Stimulated activated CD4-positive, alpha-beta T cell treated with anti-CD3 and anti-CD28 coated beads, TNF-alpha, amount 100 ng/mL, for 4 hours (primary cell): ENCODE measurements at regions not wholly inside any gene's neighbourhood (a gene's known extent, or its start where the extent isn't known, plus 50 kb on each side); places are given as distances from the start of the nearest gene placed in this dataset.

Experiments
- DNase-seq, 3 experiments: peaks; one replicate each; pipeline ENCODE4 v3.0.0-alpha.2; 2020; ENCODE audit warnings: low read depth in 3 of 3

DNA sequence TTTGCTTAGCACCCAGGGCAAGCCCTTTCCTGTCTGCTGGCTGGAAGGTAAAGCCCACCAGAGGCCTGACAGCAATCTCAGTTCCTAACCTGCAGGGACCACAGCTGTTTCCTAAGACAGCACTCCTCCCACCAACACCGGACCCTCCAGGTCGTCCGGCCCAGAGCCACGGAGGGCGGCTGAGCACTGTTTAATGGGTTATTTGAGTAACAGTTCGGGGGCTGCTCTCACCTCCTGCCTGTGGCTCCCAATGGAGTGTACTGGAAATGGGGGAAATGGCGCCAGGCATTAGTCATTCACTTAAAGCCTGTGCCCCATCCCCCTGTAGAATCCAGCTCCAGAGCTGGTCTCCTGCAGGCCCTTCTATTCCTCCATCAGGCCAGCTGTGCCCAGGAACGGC, 81.6 kb upstream of the ADRA2C start:
- DNase-seq: no peak

GRCh38 chr4:3683744-3684421, 82.3 kb upstream of the ADRA2C start:
- DNase-seq: no peak

GRCh38 chr4:3683077-3683743, 83.0 kb upstream of the ADRA2C start:
- no peak for DNase-seq

DNA sequence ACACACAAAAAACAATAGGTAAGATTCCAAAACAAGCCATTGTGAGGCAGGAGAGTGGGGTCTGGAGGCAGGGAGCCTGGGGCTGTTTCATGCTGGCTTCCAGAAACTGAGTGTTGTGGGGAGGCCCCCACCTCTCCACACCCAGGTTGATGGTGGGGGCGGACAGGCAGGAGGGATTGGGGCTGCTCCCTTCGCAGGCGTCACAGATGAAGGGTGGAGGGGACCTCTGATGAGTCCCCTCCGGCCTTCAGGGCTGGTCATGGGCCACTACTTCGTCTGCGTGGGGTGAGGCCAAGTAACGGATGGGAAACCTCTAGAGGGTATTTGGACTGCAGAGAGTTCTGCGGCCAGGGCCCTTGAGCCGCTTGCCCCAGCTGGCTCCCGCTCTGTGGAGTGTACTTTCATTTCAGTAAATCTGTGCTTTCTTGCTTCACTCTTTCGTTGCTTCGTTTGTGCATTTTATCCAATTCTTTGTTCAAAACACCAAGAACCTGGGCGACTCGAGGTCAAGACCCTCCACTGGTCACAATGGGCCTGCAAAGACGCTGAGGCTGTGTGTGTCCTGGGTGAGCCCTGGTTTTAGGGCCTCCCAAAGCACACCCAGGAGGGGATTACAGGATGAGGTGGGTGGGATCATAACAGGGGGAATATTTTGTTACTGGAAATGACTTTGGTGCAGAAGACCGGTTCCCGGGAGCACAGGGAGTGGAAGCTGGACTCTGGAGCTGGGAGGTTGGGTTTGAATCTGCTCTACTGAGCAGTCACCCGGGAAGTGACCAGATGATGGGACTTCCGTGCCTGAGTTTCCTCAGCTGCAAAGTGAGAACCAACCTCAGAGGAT, 83.7 kb upstream of the ADRA2C start:
- DNase-seq: no peak

GRCh38 chr4:3681191-3681590, 85.0 kb upstream of the ADRA2C start:
- no peak for DNase-seq

GRCh38 chr4:3680656-3681055, 85.5 kb upstream of the ADRA2C start:
- no peak for DNase-seq

GRCh38 chr4:3679851-3680311, 86.3 kb upstream of the ADRA2C start:
- DNase-seq: no peak

DNA sequence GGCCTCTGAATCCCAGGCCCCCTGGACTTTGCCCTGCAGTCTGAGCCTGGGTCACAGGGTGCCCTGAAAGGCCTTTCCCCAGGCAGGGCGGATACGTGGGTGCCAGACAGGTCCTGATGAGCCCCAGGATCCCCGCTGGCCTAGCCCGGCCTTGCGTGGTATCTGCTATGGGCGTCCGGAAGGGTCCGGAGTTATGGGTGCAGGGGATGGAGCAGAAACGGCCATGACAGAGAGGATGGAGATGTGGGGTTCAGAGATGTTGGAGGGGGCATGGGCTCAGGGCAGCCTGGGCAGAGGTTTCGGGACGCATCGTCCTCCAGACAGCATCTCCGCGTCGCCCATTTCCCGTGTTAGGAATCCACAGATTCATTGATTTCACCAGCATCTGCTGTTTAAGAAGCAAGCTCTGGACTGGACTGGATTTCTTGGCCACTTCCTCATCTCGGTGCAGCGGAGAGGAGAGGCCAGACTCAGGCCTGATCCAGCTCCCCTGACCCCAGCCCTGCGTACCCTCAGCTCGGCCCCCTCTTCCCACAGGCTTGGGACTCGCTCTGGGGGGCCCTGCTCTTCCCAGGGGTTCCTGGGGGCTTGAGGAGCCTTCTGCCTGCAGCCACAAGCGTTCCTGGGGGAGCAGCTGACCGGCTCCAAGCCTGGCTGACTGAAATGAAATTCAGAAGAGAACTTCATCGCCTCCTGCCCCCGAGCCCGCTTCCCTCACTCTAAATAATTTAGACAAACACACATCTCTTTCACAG, 86.9 kb upstream of the ADRA2C start:
- DNase-seq: no peak

GRCh38 chr4:3677748-3678070, 88.5 kb upstream of the ADRA2C start:
- no peak for DNase-seq

GRCh38 chr4:3676907-3677747, 89.1 kb upstream of the ADRA2C start:
- DNase-seq: no peak

DNA sequence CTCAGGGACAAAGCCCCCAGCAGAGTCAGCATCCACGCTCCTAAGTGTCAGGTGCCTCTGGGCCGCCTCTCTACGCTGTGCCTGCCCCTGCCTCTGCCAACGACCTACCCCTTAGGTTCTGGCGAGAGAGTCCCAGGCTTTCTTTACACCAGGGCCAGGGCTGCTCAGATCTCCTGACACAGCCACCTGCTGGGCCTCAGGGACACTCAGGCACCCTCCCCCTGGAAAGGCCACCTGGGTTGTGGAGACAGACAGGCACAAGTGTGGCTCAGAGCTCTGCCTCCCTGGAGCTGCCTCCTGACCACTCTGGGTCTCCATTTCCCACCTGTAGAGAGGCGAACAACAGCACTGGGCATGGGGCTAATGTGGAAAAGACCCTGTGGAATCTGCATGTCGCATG, 90.0 kb upstream of the ADRA2C start:
- no peak for DNase-seq

- DNase-seq: no peak
These were observed 90.7 kb upstream of the ADRA2C start for GRCh38 chr4:3675251-3676115.

- no peak for DNase-seq
These were observed 91.7 kb upstream of the ADRA2C start for GRCh38 chr4:3674479-3674851.

- DNase-seq: no peak
These were observed 92.3 kb upstream of the ADRA2C start for GRCh38 chr4:3673716-3674478.

DNA sequence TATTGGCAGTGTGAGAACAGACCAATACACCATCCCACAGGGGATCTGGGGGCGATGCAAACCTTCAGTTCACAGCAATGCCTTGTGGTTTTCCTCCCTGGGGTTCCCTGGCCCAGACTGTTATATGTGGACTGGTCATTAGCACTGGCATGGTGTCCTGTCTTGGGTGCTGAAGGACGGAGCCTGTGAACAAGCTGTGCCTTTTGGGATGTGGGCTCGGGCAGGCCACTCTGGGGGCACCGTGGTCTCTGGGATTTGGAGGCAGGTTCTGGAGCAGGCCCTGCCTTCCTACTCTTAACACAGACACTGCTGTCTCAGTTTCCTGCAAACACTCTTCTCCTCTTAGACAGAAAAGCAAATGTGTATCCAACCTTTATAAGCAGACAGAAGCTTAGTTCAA, 93.0 kb upstream of the ADRA2C start:
- no peak for DNase-seq

DNA sequence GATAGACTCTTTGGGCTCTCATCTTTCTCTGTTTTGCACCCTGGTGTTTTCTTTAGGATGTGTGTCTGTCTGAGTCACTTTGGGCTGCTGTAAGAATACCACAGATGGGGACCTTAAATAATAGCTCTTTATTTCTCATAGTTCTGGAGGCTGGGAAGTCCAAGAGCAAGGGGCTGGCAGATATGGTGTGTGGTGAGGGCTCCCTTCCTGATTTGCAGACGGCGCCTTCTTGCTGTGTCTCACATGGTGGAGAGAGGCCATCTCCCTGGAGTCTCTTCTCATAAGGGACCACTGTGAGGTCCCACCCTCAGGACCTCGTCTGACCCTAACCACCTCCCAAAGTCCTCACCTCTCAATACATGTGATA, 93.7 kb upstream of the ADRA2C start:
- DNase-seq: no peak

DNA sequence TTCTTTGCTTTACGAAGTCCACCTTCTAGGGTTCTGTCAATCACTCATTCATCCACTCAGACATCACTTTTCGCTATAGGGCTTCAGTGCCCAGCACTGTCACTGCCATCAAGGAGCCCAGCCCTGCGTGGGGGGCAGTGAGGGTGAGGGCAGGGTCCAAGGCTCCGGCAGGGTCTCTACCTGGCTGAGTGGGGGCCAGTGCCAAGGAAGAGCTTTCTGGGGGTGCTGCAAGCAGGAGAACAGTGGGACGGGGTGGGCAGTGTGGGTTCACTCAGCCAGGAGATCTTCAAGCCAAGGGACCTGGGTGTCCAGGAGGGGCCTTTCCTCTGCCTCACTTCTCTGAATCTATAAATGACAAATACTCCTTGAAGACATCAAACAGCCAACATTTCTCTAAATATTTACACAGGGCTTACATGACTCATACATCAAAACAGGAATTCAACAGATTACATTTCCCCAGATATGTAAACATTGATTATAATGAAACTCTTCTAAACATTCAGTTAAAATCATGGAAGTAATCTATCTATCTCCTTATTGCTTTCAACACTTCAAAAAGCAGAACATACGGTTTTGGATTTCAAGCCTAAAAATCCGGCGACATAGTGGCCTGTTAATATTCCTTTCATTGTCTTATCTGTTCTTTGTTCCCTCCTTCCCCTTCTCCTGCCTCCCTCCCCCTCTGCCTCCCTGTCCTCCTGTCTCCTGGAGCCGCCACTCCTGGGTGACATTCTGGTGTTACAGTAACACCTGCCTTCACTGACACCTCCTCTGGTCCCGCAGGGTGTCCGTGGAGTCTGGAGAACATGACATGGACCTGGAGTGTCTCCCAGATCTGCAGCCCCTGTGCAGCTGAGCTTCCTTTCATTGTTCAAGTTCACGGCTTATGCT, 94.4 kb upstream of the ADRA2C start:
- no peak for DNase-seq
